K562 (cell line): ENCODE measurements at regions not wholly inside any gene's neighbourhood (a gene's known extent, or its start where the extent isn't known, plus 50 kb on each side); places are given as distances from the start of the nearest gene placed in this dataset.

Experiments
- E2F5 ChIP-seq: sonication (generic); formaldehyde crosslinking; IDR thresholded peaks from 2 replicates; pipeline ENCODE4 v1.8.0; 2022; ENCODE audit warnings: mild to moderate bottlenecking, missing genetic modification reagents
- EP300 ChIP-seq: IDR thresholded peaks from 2 replicates; pipeline ENCODE4 v1.6.1; 2012; ENCODE audit warnings: low read length, improper control_type of control experiment
- HDAC1 ChIP-seq, 2 experiments: fragments of 450-650 bp; IDR thresholded peaks; 2 replicates each; pipeline ENCODE4 v1.6.1; 2016 to 2017; ENCODE audit warnings: inconsistent platforms in 1 of 2, mild to moderate bottlenecking in 1 of 2, moderate library complexity in 1 of 2
- JUND ChIP-seq, 2 experiments: IDR thresholded peaks; 2 replicates in 1 of 2; 3 replicates in 1 of 2; pipeline ENCODE4 v1.6.1; 2011; ENCODE audit warnings: borderline replicate concordance in 2 of 2, low read depth in 2 of 2, low read length in 2 of 2, improper control_type of control experiment in 1 of 2, missing biosample characterization in 1 of 2, missing genetic modification characterization in 1 of 2, missing genetic modification reagents in 1 of 2
- POLR2A ChIP-seq: fragments of 450-650 bp; conservative IDR thresholded peaks from 2 replicates; pipeline ENCODE4 v1.6.1; 2016
- POLR2AphosphoS5 ChIP-seq: IDR thresholded peaks from 2 replicates; pipeline ENCODE4 v1.6.1; 2011; ENCODE audit warnings: mild to moderate bottlenecking, low read depth, low read length, moderate library complexity; ENCODE audit not compliant: control insufficient read depth, insufficient read depth
- RAD21 ChIP-seq, 2 experiments: fragments of 250-450 bp in 1 of 2; fragments of 450-650 bp in 1 of 2; sonication (Bioruptor Pico) in 1 of 2; formaldehyde crosslinking in 1 of 2; IDR thresholded peaks in 1 of 2; conservative IDR thresholded peaks in 1 of 2; 2 replicates each; pipeline versions ENCODE4 v1.4.0 to v1.8.0; 2020 to 2022; ENCODE audit warnings: mild to moderate bottlenecking in 2 of 2, moderate library complexity in 1 of 2
- RBM17 ChIP-seq: fragments of 200-400 bp; formaldehyde crosslinking; IDR thresholded peaks from 2 replicates; pipeline ENCODE4 v1.6.1; 2017; ENCODE audit warnings: low read depth, mild to moderate bottlenecking, low read length, borderline replicate concordance
- STAT6 ChIP-seq: sonication (generic); formaldehyde crosslinking; IDR thresholded peaks from 2 replicates; pipeline ENCODE4 v1.8.1; 2023; ENCODE audit warnings: mild to moderate bottlenecking, missing genetic modification reagents
- UBTF ChIP-seq, 2 experiments: IDR thresholded peaks; 2 replicates each; pipeline ENCODE4 v1.6.1; 2012; ENCODE audit warnings: improper control_type of control experiment in 2 of 2, low read depth in 2 of 2, low read length in 2 of 2, borderline replicate concordance in 1 of 2
- ZNF12 ChIP-seq: sonication (generic); formaldehyde crosslinking; IDR thresholded peaks from 2 replicates; pipeline ENCODE4 v1.4.0; 2020; ENCODE audit warnings: mild to moderate bottlenecking, missing genetic modification reagents
- ZNF512 ChIP-seq: IDR thresholded peaks from 2 replicates; pipeline ENCODE4 v1.6.1; 2016; ENCODE audit warnings: missing genetic modification characterization, missing compliant biosample characterization

GRCh38 chr15:47974724-47975123 lies 146.1 kb upstream of the SLC24A5 start:
- no peak for TF ChIP-seq ZNF512
- no peak for TF ChIP-seq HDAC1 (IDR thresholded peaks at IDR 0.05)
- no peak for TF ChIP-seq POLR2AphosphoS5
- no peak for TF ChIP-seq RAD21 (CRISPR knock-in tag; conservative IDR thresholded peaks at IDR 0.05 in 1 of 2, IDR thresholded peaks at IDR 0.05 in 1 of 2)
- no peak for TF ChIP-seq POLR2A
- TF ChIP-seq EP300, result no peak
- TF ChIP-seq ZNF12 (CRISPR knock-in tag), result no peak
- no peak for TF ChIP-seq RBM17
- no peak for TF ChIP-seq UBTF (IDR thresholded peaks at IDR 0.05; ENCODE audit: borderline replicate concordance in 1 of 2, low read depth in 2 of 2, low read length in 2 of 2)
- TF ChIP-seq STAT6 (CRISPR knock-in tag), result no peak
- no peak for TF ChIP-seq JUND (IDR thresholded peaks at IDR 0.05; ENCODE audit: borderline replicate concordance, low read depth, low read length)
- TF ChIP-seq JUND (tag; IDR thresholded peaks at IDR 0.05; ENCODE audit: borderline replicate concordance, low read depth, low read length), result no peak
- no peak for TF ChIP-seq E2F5 (CRISPR knock-in tag)
